GM18870 (cell line): ENCODE measurements at regions not wholly inside any gene's neighbourhood (a gene's known extent, or its start where the extent isn't known, plus 50 kb on each side); places are given as distances from the start of the nearest gene placed in this dataset.
"Not testable (repeated sequence)": the region's sequence is repeated elsewhere in the genome, so short reads cannot be mapped to it uniquely, and the experiment has no call there.

Source experiments
- ATAC-seq: cut with Tn5 transposase; IDR thresholded peaks from one replicate; pipeline ENCODE4 v1.9.1; 2021; ENCODE audit warnings: moderate library complexity; ENCODE audit not compliant: unreplicated experiment

GRCh38 chr13:33545492-33545891, 259.9 kb upstream of the STARD13 start:
- ATAC-seq = no peak

- ATAC-seq = no peak
Measured at GRCh38 chr13:33547035-33547434, 261.5 kb upstream of the STARD13 start.

- ATAC-seq = no peak
Measured at GRCh38 chr13:33548069-33548468, 262.5 kb upstream of the STARD13 start.

- no peak for ATAC-seq
Measured at GRCh38 chr13:33550276-33550675, 264.7 kb upstream of the STARD13 start.

- ATAC-seq = peak; percentile 62
Measured at GRCh38 chr13:33550885-33551284, 265.3 kb upstream of the STARD13 start.

- ATAC-seq = peak; percentile 89
Measured at GRCh38 chr13:33554919-33555791, 262.8 kb upstream of the RFC3 start.

GRCh38 chr13:33556828-33557227, 261.1 kb upstream of the RFC3 start:
- ATAC-seq = no peak

GRCh38 chr13:33560726-33561125, 257.2 kb upstream of the RFC3 start:
- ATAC-seq = no peak

GRCh38 chr13:33561627-33562026, 256.3 kb upstream of the RFC3 start:
- ATAC-seq = no peak

- peak; percentile 92 for ATAC-seq
Measured at GRCh38 chr13:33571618-33572017, 246.3 kb upstream of the RFC3 start.

- ATAC-seq = not testable (repeated sequence)
Measured at GRCh38 chr13:33572322-33572721, 245.6 kb upstream of the RFC3 start.

GRCh38 chr13:33575378-33575777, 242.6 kb upstream of the RFC3 start:
- ATAC-seq = no peak

GRCh38 chr13:33577007-33577406, 240.9 kb upstream of the RFC3 start:
- no peak for ATAC-seq

GRCh38 chr13:33578786-33579185, 239.2 kb upstream of the RFC3 start:
- no peak for ATAC-seq

GRCh38 chr13:33582121-33582520, 235.8 kb upstream of the RFC3 start:
- no peak for ATAC-seq

- ATAC-seq = no peak
Measured at GRCh38 chr13:33583398-33583797, 234.6 kb upstream of the RFC3 start.

GRCh38 chr13:33590936-33591335, 227.0 kb upstream of the RFC3 start:
- no peak for ATAC-seq

- no peak for ATAC-seq
Measured at GRCh38 chr13:33606692-33607091, 211.3 kb upstream of the RFC3 start.

- no peak for ATAC-seq
Measured at GRCh38 chr13:33610438-33611120, 207.4 kb upstream of the RFC3 start.

- no peak for ATAC-seq
Measured at GRCh38 chr13:33611121-33611805, 206.7 kb upstream of the RFC3 start.
